GM23338 (cell line): ENCODE measurements at regions not wholly inside any gene's neighbourhood (a gene's known extent, or its start where the extent isn't known, plus 50 kb on each side); places are given as distances from the start of the nearest gene placed in this dataset.

Experiments used
- ATAC-seq: fragments of 200-7000 bp; cut with Tn5 transposase; 3 replicates; pipeline ENCODE4 v1.9.1; 2020
- DNase-seq: peaks from one replicate; pipeline ENCODE4 v3.0.0-alpha.2; 2015; ENCODE audit warnings: low spot score
- H2AFZ ChIP-seq: fragments of 200-600 bp; sonication (generic); 2 replicates; pipeline ENCODE4 v1.8.0; 2016; ENCODE audit warnings: antibody characterized with exemption, mild to moderate bottlenecking, moderate library complexity
- H3F3A ChIP-seq: fragments of 200-600 bp; sonication (generic); replicated peaks from 2 replicates; pipeline ENCODE4 v1.8.0; 2017; ENCODE audit warnings: antibody characterized with exemption, mixed run types, low read depth
- H3K27ac ChIP-seq: fragments of 200-600 bp; sonication (generic); 2 replicates; pipeline ENCODE4 v1.6.1; 2016; ENCODE audit warnings: low read depth
- H3K27me3 ChIP-seq: fragments of 200-600 bp; sonication (generic); 2 replicates; pipeline ENCODE4 v1.8.0; 2016; ENCODE audit warnings: mild to moderate bottlenecking, mixed run types, moderate library complexity; ENCODE audit not compliant: insufficient read depth
- H3K36me3 ChIP-seq: fragments of 200-600 bp; sonication (generic); 2 replicates; pipeline ENCODE4 v1.8.0; 2016; ENCODE audit warnings: mild to moderate bottlenecking; ENCODE audit not compliant: insufficient read depth
- H3K4me1 ChIP-seq: fragments of 200-600 bp; sonication (generic); 2 replicates; pipeline ENCODE4 v1.8.0; 2016; ENCODE audit warnings: mild to moderate bottlenecking, moderate library complexity; ENCODE audit not compliant: insufficient read depth
- H3K4me2 ChIP-seq: fragments of 200-600 bp; sonication (generic); 2 replicates; pipeline ENCODE4 v1.7.1; 2017; ENCODE audit warnings: mixed run types
- H3K4me3 ChIP-seq: fragments of 200-600 bp; sonication (generic); 2 replicates; pipeline ENCODE4 v1.6.1; 2016; ENCODE audit warnings: mixed run types
- H3K79me2 ChIP-seq: fragments of 200-600 bp; sonication (generic); replicated peaks from 2 replicates; pipeline ENCODE4 v1.8.0; 2017; ENCODE audit warnings: mild to moderate bottlenecking; ENCODE audit not compliant: insufficient read depth
- H3K9me2 ChIP-seq: fragments of 200-600 bp; sonication (generic); 2 replicates; pipeline ENCODE4 v1.8.0; 2017; ENCODE audit not compliant: insufficient read depth
- H4K20me1 ChIP-seq: fragments of 200-600 bp; sonication (generic); replicated peaks from 2 replicates; pipeline ENCODE4 v1.8.0; 2017; ENCODE audit warnings: mild to moderate bottlenecking; ENCODE audit not compliant: insufficient read depth
- H3K27ac Mint-ChIP-seq: 2 replicates; pipeline ENCODE4 v1.8.0; 2020; ENCODE audit warnings: inconsistent platforms, mild to moderate bottlenecking, moderate library complexity, mixed read lengths
- H3K27me3 Mint-ChIP-seq: 3 replicates; pipeline ENCODE4 v1.8.0; 2022; ENCODE audit warnings: low read depth, mild to moderate bottlenecking, moderate library complexity, mixed read lengths, inconsistent platforms; ENCODE audit not compliant: insufficient read depth, poor library complexity
- H3K36me3 Mint-ChIP-seq: 3 replicates; pipeline ENCODE4 v1.8.0; 2021; ENCODE audit warnings: low read depth, mild to moderate bottlenecking, inconsistent platforms, moderate library complexity, mixed read lengths
- H3K4me1 Mint-ChIP-seq: 3 replicates; pipeline ENCODE4 v1.8.0; 2020; ENCODE audit warnings: mild to moderate bottlenecking, inconsistent platforms, mixed read lengths
- H3K4me3 Mint-ChIP-seq: 3 replicates; pipeline ENCODE4 v1.8.0; 2021; ENCODE audit warnings: moderate library complexity, mild to moderate bottlenecking, inconsistent platforms, mixed read lengths
- H3K9me3 Mint-ChIP-seq: 3 replicates; pipeline ENCODE4 v1.8.0; 2020; ENCODE audit warnings: moderate library complexity, mild to moderate bottlenecking, inconsistent platforms, mixed read lengths
- CREB1 ChIP-seq: fragments of 250-450 bp; sonication (Bioruptor Pico); IDR thresholded peaks from 2 replicates; pipeline ENCODE4 v1.5.0; 2020; ENCODE audit warnings: low read depth, mild to moderate bottlenecking, moderate library complexity
- EZH2 ChIP-seq: fragments of 200-600 bp; sonication (generic); IDR thresholded peaks from one replicate; pipeline ENCODE4 v1.8.0; 2017; ENCODE audit warnings: antibody characterized with exemption, mild to moderate bottlenecking, low read depth; ENCODE audit not compliant: unreplicated experiment
- EZH2phosphoT487 ChIP-seq: fragments of 200-600 bp; sonication (generic); IDR thresholded peaks from one replicate; pipeline ENCODE4 v1.8.1; 2018; ENCODE audit warnings: antibody characterized with exemption; ENCODE audit not compliant: unreplicated experiment
- JUNB ChIP-seq: IDR thresholded peaks from one replicate; pipeline ENCODE4 v1.6.1; 2016; ENCODE audit warnings: antibody characterized with exemption; ENCODE audit not compliant: unreplicated experiment
- NANOG ChIP-seq: IDR thresholded peaks from 2 replicates; pipeline ENCODE4 v1.6.1; 2016; ENCODE audit warnings: antibody characterized with exemption, borderline replicate concordance
- POLR2AphosphoS5 ChIP-seq: IDR thresholded peaks from 2 replicates; pipeline ENCODE4 v1.6.1; 2016; ENCODE audit warnings: antibody characterized with exemption, low read depth
- STAT1 ChIP-seq: IDR thresholded peaks from one replicate; pipeline ENCODE4 v1.6.1; 2016; ENCODE audit warnings: antibody characterized with exemption; ENCODE audit not compliant: unreplicated experiment
- ZNF114 ChIP-seq: fragments of 250-450 bp; sonication (Bioruptor Pico); IDR thresholded peaks from 2 replicates; pipeline ENCODE4 v1.5.0; 2020; ENCODE audit warnings: mild to moderate bottlenecking, moderate library complexity
- TF ChIP-seq, protein P1 (sequence below): IDR thresholded peaks from 2 replicates; pipeline ENCODE4 v1.6.1; 2016; ENCODE audit warnings: antibody characterized with exemption
- TF ChIP-seq, protein P2 (sequence below): IDR thresholded peaks from one replicate; pipeline ENCODE4 v1.6.1; 2018; ENCODE audit warnings: antibody characterized with exemption; ENCODE audit not compliant: unreplicated experiment

DNA sequence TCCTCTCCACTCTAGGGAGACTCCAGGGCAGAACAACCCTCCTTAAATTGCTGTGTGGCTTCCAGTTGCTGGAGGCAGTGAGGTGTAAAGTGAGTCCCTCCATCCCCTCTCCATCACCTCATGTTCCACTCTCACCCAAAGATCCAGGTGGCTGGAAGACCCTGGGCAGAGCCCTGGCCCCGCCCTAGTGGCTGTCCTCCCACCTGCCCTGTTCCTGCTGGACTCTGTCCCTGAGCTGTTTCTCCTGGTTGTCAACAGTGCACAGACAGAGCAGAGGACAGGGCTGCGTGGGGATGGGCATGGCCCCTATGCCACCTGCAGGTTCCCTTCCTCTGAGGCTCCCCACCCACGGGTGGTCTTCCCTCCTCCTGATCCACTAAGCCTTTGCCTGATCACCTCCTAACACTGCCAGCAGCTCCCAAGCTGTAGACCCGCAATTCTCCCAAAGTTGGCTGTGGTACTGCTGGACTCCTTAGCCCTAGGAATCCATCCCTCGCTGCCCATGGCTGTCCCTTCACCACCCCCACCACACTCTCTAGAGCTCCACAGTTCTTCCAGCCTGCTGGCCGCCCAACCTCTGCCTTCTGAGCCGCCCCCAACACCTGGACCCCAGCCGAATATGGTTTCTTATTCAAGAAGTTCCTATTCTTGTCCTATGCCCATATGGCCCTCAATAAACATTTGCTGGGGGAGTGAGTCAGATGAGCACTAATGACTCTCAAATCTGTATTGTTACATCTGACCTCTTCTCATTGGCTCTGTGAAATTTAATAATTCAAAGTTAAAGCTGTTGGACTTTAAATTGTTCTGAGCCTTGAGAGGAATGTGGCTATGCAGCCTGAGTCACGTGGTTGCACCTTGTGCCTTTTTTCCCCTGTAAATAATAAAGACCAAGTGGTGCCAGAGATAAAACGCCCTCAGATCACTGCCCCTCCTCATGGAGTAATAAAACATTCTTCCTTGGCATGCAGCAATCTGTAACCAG lies 260.0 kb upstream of the HS6ST1 start (continued):
- TF ChIP-seq NANOG (no peak), POLR2AphosphoS5 (no peak), EZH2 (no peak), EZH2phosphoT487 (no peak), STAT1 (no peak)
- TF ChIP-seq, protein P1, sequence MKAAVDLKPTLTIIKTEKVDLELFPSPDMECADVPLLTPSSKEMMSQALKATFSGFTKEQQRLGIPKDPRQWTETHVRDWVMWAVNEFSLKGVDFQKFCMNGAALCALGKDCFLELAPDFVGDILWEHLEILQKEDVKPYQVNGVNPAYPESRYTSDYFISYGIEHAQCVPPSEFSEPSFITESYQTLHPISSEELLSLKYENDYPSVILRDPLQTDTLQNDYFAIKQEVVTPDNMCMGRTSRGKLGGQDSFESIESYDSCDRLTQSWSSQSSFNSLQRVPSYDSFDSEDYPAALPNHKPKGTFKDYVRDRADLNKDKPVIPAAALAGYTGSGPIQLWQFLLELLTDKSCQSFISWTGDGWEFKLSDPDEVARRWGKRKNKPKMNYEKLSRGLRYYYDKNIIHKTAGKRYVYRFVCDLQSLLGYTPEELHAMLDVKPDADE, result no peak
- TF ChIP-seq, protein P2, sequence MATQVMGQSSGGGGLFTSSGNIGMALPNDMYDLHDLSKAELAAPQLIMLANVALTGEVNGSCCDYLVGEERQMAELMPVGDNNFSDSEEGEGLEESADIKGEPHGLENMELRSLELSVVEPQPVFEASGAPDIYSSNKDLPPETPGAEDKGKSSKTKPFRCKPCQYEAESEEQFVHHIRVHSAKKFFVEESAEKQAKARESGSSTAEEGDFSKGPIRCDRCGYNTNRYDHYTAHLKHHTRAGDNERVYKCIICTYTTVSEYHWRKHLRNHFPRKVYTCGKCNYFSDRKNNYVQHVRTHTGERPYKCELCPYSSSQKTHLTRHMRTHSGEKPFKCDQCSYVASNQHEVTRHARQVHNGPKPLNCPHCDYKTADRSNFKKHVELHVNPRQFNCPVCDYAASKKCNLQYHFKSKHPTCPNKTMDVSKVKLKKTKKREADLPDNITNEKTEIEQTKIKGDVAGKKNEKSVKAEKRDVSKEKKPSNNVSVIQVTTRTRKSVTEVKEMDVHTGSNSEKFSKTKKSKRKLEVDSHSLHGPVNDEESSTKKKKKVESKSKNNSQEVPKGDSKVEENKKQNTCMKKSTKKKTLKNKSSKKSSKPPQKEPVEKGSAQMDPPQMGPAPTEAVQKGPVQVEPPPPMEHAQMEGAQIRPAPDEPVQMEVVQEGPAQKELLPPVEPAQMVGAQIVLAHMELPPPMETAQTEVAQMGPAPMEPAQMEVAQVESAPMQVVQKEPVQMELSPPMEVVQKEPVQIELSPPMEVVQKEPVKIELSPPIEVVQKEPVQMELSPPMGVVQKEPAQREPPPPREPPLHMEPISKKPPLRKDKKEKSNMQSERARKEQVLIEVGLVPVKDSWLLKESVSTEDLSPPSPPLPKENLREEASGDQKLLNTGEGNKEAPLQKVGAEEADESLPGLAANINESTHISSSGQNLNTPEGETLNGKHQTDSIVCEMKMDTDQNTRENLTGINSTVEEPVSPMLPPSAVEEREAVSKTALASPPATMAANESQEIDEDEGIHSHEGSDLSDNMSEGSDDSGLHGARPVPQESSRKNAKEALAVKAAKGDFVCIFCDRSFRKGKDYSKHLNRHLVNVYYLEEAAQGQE, result no peak

DNA sequence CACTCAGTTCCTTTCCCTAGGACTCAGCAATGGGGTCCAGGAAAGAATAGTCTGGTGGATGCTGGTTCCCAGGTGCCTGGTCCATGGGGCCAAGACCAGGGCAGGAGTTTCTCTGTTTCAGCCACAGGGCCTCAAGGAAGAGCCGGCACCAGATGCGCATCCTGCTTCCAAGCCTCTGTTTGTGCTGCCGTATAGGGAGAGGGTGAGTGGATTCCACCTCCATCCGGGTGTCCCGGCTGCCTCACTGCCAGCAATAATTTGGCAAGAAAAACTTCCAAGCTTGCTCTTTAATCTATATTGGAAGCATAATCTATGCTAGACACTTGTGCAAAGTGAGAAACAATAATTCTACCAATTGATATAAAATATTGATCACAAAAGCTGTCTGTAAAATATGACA lies 261.2 kb upstream of the HS6ST1 start:
- no peak for ATAC-seq
- H3K4me3 Mint-ChIP-seq, result no peak overlapping the region
- H3K27ac Mint-ChIP-seq, result no peak overlapping the region
- peaks cover 5% of the 10 kb centered on the region for H3K27me3 Mint-ChIP-seq
- H3K27me3 ChIP-seq, result no peaks in the 10 kb centered on the region
- H3K9me3 Mint-ChIP-seq, result peaks cover 4% of the 10 kb centered on the region; the same call in 2 of the 3 replicates
- 0 out of 3 replicates have a peak, but pooled peaks cover 2% of the 10 kb centered on the region for H3K4me1 Mint-ChIP-seq
- no peaks in the 10 kb centered on the region for H3K36me3 Mint-ChIP-seq
- no peaks in the 10 kb centered on the region for H4K20me1 ChIP-seq
- DNase-seq, result no peak
- H2AFZ ChIP-seq, result no peak overlapping the region
- no peak overlapping the region for H3K4me2 ChIP-seq
- no peaks in the 10 kb centered on the region for H3F3A ChIP-seq
- H3K4me1 ChIP-seq, result no peaks in the 10 kb centered on the region
- H3K9me2 ChIP-seq, result no peaks in the 10 kb centered on the region
- H3K27ac ChIP-seq, result no peak overlapping the region
- no peaks in the 10 kb centered on the region for H3K79me2 ChIP-seq
- H3K4me3 ChIP-seq, result no peak overlapping the region
- H3K36me3 ChIP-seq, result no peaks in the 10 kb centered on the region
- TF ChIP-seq CREB1 (CRISPR knock-in tag) (no peak), ZNF114 (no peak), NANOG (no peak), JUNB (no peak)
- TF ChIP-seq, protein P2, result no peak
